Trophoblast cell (in vitro differentiated cells and primary cell): ENCODE measurements at regions not wholly inside any gene's neighbourhood (a gene's known extent, or its start where the extent isn't known, plus 50 kb on each side); places are given as distances from the start of the nearest gene placed in this dataset.

Source experiments
- DNase-seq, 2 donors: peaks; one replicate each; pipeline ENCODE4 v3.0.0-alpha.2; 2016
- H2AFZ ChIP-seq: 2 replicates; pipeline ENCODE4 v1.6.1; 2013; ENCODE audit warnings: low read length, moderate library complexity, mild to moderate bottlenecking; ENCODE audit not compliant: insufficient read depth, poor library complexity
- H2AK5ac ChIP-seq: 2 replicates; pipeline ENCODE4 v1.6.1; 2013; ENCODE audit warnings: mild to moderate bottlenecking, low read length
- H2BK120ac ChIP-seq: 2 replicates; pipeline ENCODE4 v1.6.1; 2013; ENCODE audit warnings: low read length, mild to moderate bottlenecking, moderate library complexity; ENCODE audit not compliant: insufficient read depth, poor library complexity
- H2BK12ac ChIP-seq: 2 replicates; pipeline ENCODE4 v1.6.1; 2013; ENCODE audit warnings: mild to moderate bottlenecking, low read length, moderate library complexity
- H2BK5ac ChIP-seq: 2 replicates; pipeline ENCODE4 v1.6.1; 2013; ENCODE audit warnings: low read length, low read depth, moderate library complexity, mild to moderate bottlenecking; ENCODE audit not compliant: poor library complexity
- H3K14ac ChIP-seq: 2 replicates; pipeline ENCODE4 v1.6.1; 2013; ENCODE audit warnings: mild to moderate bottlenecking, low read length
- H3K18ac ChIP-seq: 2 replicates; pipeline ENCODE4 v1.6.1; 2013; ENCODE audit warnings: mild to moderate bottlenecking, low read length
- H3K23ac ChIP-seq: 2 replicates; pipeline ENCODE4 v1.6.1; 2013; ENCODE audit warnings: low read length
- H3K27ac ChIP-seq: 2 replicates; pipeline ENCODE4 v1.5.1; 2013; ENCODE audit warnings: low read depth, mild to moderate bottlenecking, inconsistent platforms, low read length, moderate library complexity
- H3K27me3 ChIP-seq: 2 replicates; pipeline ENCODE4 v1.6.1; 2013; ENCODE audit warnings: inconsistent platforms, mild to moderate bottlenecking, low read length, moderate library complexity; ENCODE audit not compliant: insufficient read depth
- H3K36me3 ChIP-seq, 2 experiments: 1 replicate in 1 of 2; 2 replicates in 1 of 2; pipeline ENCODE4 v1.6.1; 2013; ENCODE audit warnings: low read length in 2 of 2, mild to moderate bottlenecking in 2 of 2, moderate library complexity in 1 of 2; ENCODE audit not compliant: insufficient read depth in 2 of 2, control insufficient read depth in 1 of 2
- H3K4ac ChIP-seq: 2 replicates; pipeline ENCODE4 v1.6.1; 2013; ENCODE audit warnings: low read depth, mild to moderate bottlenecking, low read length, moderate library complexity
- H3K4me1 ChIP-seq, 2 experiments: 1 replicate in 1 of 2; 2 replicates in 1 of 2; pipeline ENCODE4 v1.6.1; 2013; ENCODE audit warnings: low read length in 2 of 2, mild to moderate bottlenecking in 2 of 2, moderate library complexity in 1 of 2; ENCODE audit not compliant: insufficient read depth in 2 of 2, control insufficient read depth in 1 of 2
- H3K4me2 ChIP-seq: 2 replicates; pipeline ENCODE4 v1.6.1; 2013; ENCODE audit warnings: inconsistent platforms, mild to moderate bottlenecking, low read length, moderate library complexity
- H3K4me3 ChIP-seq: 2 replicates; pipeline ENCODE4 v1.5.1; 2013; ENCODE audit warnings: mild to moderate bottlenecking, low read depth, low read length, inconsistent platforms
- H3K79me1 ChIP-seq: one replicate; pipeline ENCODE4 v1.6.1; 2013; ENCODE audit warnings: low read length
- H3K79me2 ChIP-seq: 2 replicates; pipeline ENCODE4 v1.6.1; 2013; ENCODE audit warnings: low read length, mild to moderate bottlenecking; ENCODE audit not compliant: control insufficient read depth, insufficient read depth, poor library complexity
- H3K9ac ChIP-seq: 2 replicates; pipeline ENCODE4 v1.6.1; 2013; ENCODE audit warnings: mild to moderate bottlenecking, low read length
- H3K9me3 ChIP-seq: 2 replicates; pipeline ENCODE4 v1.6.1; 2013; ENCODE audit warnings: low read depth, mild to moderate bottlenecking, control low read depth, inconsistent platforms, low read length; ENCODE audit not compliant: insufficient read depth
- H4K12ac ChIP-seq: 2 replicates; pipeline ENCODE4 v1.6.1; 2013; ENCODE audit warnings: low read depth, mild to moderate bottlenecking, low read length, moderate library complexity
- H4K8ac ChIP-seq: 2 replicates; pipeline ENCODE4 v1.6.1; 2013; ENCODE audit warnings: low read depth, mild to moderate bottlenecking, low read length, moderate library complexity
- H4K91ac ChIP-seq: one replicate; pipeline ENCODE4 v1.6.1; 2013; ENCODE audit warnings: low read depth, mild to moderate bottlenecking, low read length, moderate library complexity
- WGBS: extraction: QIAGEN DNeasy Blood & Tissue Kit; methylation state at CpG from one replicate; pipeline ENCODE4 v1.1.7; 2013; ENCODE audit warnings: missing lambda C conversion rate; ENCODE audit not compliant: insufficient read length, insufficient coverage; ENCODE audit errors: extremely low coverage; 5-methylcytosine and 5-hydroxymethylcytosine counted together

- Histone ChIP-seq H4K12ac (no peak overlapping the region), H2BK120ac (no peak overlapping the region), H3K79me2 (no peaks in the 10 kb centered on the region), H4K91ac (no peak overlapping the region), H2BK12ac (no peak overlapping the region), H3K23ac (no peak overlapping the region), H3K9ac (no peak overlapping the region), H3K4me3 (no peak overlapping the region), H2AK5ac (no peak overlapping the region), H3K27ac (no peak overlapping the region), H3K4me2 (no peak overlapping the region), H3K79me1 (no peaks in the 10 kb centered on the region), H3K4me1 (no peaks in the 10 kb centered on the region), H4K8ac (no peak overlapping the region), H3K27me3 (no peaks in the 10 kb centered on the region), H2AFZ (no peak overlapping the region), H3K18ac (no peak overlapping the region), H3K14ac (no peak overlapping the region), H3K36me3 (no peaks in the 10 kb centered on the region), H3K4ac (no peak overlapping the region), H3K9me3 (peaks cover 3% of the 10 kb centered on the region), H2BK5ac (no peak overlapping the region)
- WGBS = no CpG with 5 or more reads among the region's 3 CpGs
- DNase-seq = no peak
These were observed 394.7 kb upstream of the ASIC2 start for GRCh38 chr17:33687831-33688230.

GRCh38 chr17:33688771-33689170 lies 395.7 kb upstream of the ASIC2 start:
- Histone ChIP-seq H3K4ac (no peak overlapping the region), H3K79me1 (no peaks in the 10 kb centered on the region), H2BK120ac (no peak overlapping the region), H3K27ac (no peak overlapping the region), H2AFZ (no peak overlapping the region), H2BK5ac (no peak overlapping the region), H4K12ac (no peak overlapping the region), H3K36me3 (no peaks in the 10 kb centered on the region), H3K27me3 (no peaks in the 10 kb centered on the region), H3K4me3 (no peak overlapping the region), H3K9me3 (peaks cover 3% of the 10 kb centered on the region), H2AK5ac (no peak overlapping the region), H3K4me2 (no peak overlapping the region), H3K79me2 (no peaks in the 10 kb centered on the region), H4K8ac (no peak overlapping the region), H3K14ac (no peak overlapping the region), H3K18ac (no peak overlapping the region), H3K4me1 (no peaks in the 10 kb centered on the region), H3K9ac (no peak overlapping the region), H3K23ac (no peak overlapping the region), H4K91ac (no peak overlapping the region), H2BK12ac (no peak overlapping the region)
- WGBS = no CpG with 5 or more reads among the region's 4 CpGs
- no peak for DNase-seq

- Histone ChIP-seq H3K23ac (no peak overlapping the region), H3K79me2 (no peaks in the 10 kb centered on the region), H2AFZ (no peak overlapping the region), H2AK5ac (no peak overlapping the region), H3K4me2 (no peak overlapping the region), H3K27ac (no peak overlapping the region), H3K4ac (no peak overlapping the region), H3K4me1 (no peaks in the 10 kb centered on the region), H3K18ac (no peak overlapping the region), H2BK12ac (no peak overlapping the region), H4K12ac (no peak overlapping the region), H4K8ac (no peak overlapping the region), H3K9me3 (peaks cover 3% of the 10 kb centered on the region), H3K27me3 (no peaks in the 10 kb centered on the region), H4K91ac (no peak overlapping the region), H3K4me3 (no peak overlapping the region), H3K79me1 (no peaks in the 10 kb centered on the region), H2BK120ac (no peak overlapping the region), H3K36me3 (no peaks in the 10 kb centered on the region), H3K9ac (no peak overlapping the region), H3K14ac (no peak overlapping the region), H2BK5ac (no peak overlapping the region)
- peak in 1 of 2 donors; percentile 30 for DNase-seq
- WGBS = no CpG with 5 or more reads among the region's 2 CpGs
These were observed 396.6 kb upstream of the ASIC2 start for GRCh38 chr17:33689725-33690124.

GRCh38 chr17:33695431-33695830 lies 402.3 kb upstream of the ASIC2 start:
- Histone ChIP-seq H2BK12ac (no peak overlapping the region), H3K4me3 (no peak overlapping the region), H3K9me3 (no peaks in the 10 kb centered on the region), H3K9ac (no peak overlapping the region), H3K4me2 (no peak overlapping the region), H3K4me1 (no peaks in the 10 kb centered on the region), H2AK5ac (no peak overlapping the region), H4K8ac (no peak overlapping the region), H3K14ac (no peak overlapping the region), H2AFZ (no peak overlapping the region), H3K18ac (no peak overlapping the region), H4K91ac (no peak overlapping the region), H2BK5ac (no peak overlapping the region), H3K4ac (no peak overlapping the region), H3K23ac (no peak overlapping the region), H3K79me2 (no peaks in the 10 kb centered on the region), H3K27me3 (no peaks in the 10 kb centered on the region), H4K12ac (no peak overlapping the region), H2BK120ac (no peak overlapping the region), H3K27ac (no peak overlapping the region), H3K79me1 (no peaks in the 10 kb centered on the region), H3K36me3 (no peaks in the 10 kb centered on the region)
- no peak for DNase-seq
